SK-N-MC (cell line): ENCODE measurements at regions not wholly inside any gene's neighbourhood (a gene's known extent, or its start where the extent isn't known, plus 50 kb on each side); places are given as distances from the start of the nearest gene placed in this dataset.

ENCODE experiments used
- EZH2 ChIP-seq: fragments of 200-600 bp; sonication (generic); IDR thresholded peaks from one replicate; pipeline ENCODE4 v1.6.1; 2017; ENCODE audit warnings: antibody characterized with exemption
- POLR2AphosphoS5 ChIP-seq: IDR thresholded peaks from 2 replicates; pipeline ENCODE4 v1.6.1; 2012; ENCODE audit warnings: mild to moderate bottlenecking, low read depth, low read length, borderline replicate concordance

- TF ChIP-seq EZH2 (no peak), POLR2AphosphoS5 (no peak)
Observed at GRCh38 chr16:79297296-79297695, 303.2 kb downstream of the MAF start.
